Stomach (tissue), 4 donors: ENCODE measurements at regions not wholly inside any gene's neighbourhood (a gene's known extent, or its start where the extent isn't known, plus 50 kb on each side); places are given as distances from the start of the nearest gene placed in this dataset.

ENCODE experiments used
- EP300 ChIP-seq: sonication (generic); formaldehyde crosslinking; IDR thresholded peaks from one replicate; pipeline ENCODE4 v1.6.1; 2017; ENCODE audit warnings: antibody characterized with exemption
- POLR2A ChIP-seq, 4 donors: fragments of 450-650 bp; IDR thresholded peaks; one replicate each; pipeline ENCODE4 v1.6.1; 2016; ENCODE audit warnings: antibody characterized with exemption in 4 of 4, control low read depth in 2 of 4, mild to moderate bottlenecking in 1 of 4, moderate library complexity in 1 of 4
- POLR2AphosphoS5 ChIP-seq, 3 donors: sonication (generic); formaldehyde crosslinking; IDR thresholded peaks; one replicate each; pipeline ENCODE4 v1.6.1; 2016; ENCODE audit warnings: antibody characterized with exemption in 3 of 3
- TF ChIP-seq, protein P1 (sequence below), 7 experiments: fragments of 450-650 bp in 4 of 7; fragments of 200-600 bp in 3 of 7; sonication (generic) in 3 of 7; IDR thresholded peaks; one replicate each; pipeline ENCODE4 v1.5.1; 2016 to 2019; ENCODE audit warnings: antibody characterized with exemption in 7 of 7, control low read depth in 2 of 7, mild to moderate bottlenecking in 1 of 7

DNA sequence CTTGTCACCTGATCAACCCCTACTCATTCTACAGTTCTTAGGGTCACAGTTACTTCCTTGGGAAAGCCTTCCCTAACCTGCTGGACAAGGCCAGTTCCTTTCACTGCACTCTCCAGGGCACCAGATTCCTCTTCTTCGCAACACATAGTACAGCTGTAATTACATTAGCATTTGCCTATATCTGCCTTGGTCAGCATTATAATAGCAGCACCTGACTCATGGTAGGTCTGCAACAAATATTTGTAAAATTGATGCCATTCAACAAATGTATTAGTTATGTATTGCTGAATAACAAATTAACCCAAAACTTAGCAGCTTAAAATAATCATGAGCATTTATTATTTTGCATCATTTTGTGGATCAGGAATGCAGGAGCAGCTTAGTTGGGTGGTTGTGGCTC lies 193.0 kb downstream of the IRX5 start:
- TF ChIP-seq POLR2A (IDR thresholded peaks at IDR 0.05) (no peak), POLR2AphosphoS5 (IDR thresholded peaks at IDR 0.05) (no peak), EP300 (no peak)
- TF ChIP-seq, protein P1, sequence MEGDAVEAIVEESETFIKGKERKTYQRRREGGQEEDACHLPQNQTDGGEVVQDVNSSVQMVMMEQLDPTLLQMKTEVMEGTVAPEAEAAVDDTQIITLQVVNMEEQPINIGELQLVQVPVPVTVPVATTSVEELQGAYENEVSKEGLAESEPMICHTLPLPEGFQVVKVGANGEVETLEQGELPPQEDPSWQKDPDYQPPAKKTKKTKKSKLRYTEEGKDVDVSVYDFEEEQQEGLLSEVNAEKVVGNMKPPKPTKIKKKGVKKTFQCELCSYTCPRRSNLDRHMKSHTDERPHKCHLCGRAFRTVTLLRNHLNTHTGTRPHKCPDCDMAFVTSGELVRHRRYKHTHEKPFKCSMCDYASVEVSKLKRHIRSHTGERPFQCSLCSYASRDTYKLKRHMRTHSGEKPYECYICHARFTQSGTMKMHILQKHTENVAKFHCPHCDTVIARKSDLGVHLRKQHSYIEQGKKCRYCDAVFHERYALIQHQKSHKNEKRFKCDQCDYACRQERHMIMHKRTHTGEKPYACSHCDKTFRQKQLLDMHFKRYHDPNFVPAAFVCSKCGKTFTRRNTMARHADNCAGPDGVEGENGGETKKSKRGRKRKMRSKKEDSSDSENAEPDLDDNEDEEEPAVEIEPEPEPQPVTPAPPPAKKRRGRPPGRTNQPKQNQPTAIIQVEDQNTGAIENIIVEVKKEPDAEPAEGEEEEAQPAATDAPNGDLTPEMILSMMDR (IDR thresholded peaks at IDR 0.05): no peak
